Fibroblast of mammary gland (primary cell): ENCODE measurements at regions not wholly inside any gene's neighbourhood (a gene's known extent, or its start where the extent isn't known, plus 50 kb on each side); places are given as distances from the start of the nearest gene placed in this dataset.

Source experiments
- DNase-seq: peaks from one replicate; pipeline ENCODE4 v3.0.0-alpha.2; 2010; ENCODE audit warnings: low read depth
- H3K4me3 ChIP-seq: 2 replicates; pipeline ENCODE4 v1.5.1; 2011; ENCODE audit warnings: low read depth, mild to moderate bottlenecking, low read length, moderate library complexity; ENCODE audit not compliant: control insufficient read depth
- CTCF ChIP-seq: conservative IDR thresholded peaks from 2 replicates; pipeline ENCODE4 v1.5.1; 2011; ENCODE audit warnings: low read depth, low read length, inconsistent platforms; ENCODE audit not compliant: control insufficient read depth, insufficient read depth

GRCh38 chr1:105684714-105685113 is 1371.8 kb upstream of the PRMT6 start:
- no peak overlapping the region for H3K4me3 ChIP-seq
- no peak for DNase-seq
- TF ChIP-seq CTCF, result no peak

- no peak for TF ChIP-seq CTCF
- DNase-seq, result no peak
- no peak overlapping the region for H3K4me3 ChIP-seq
Observed at GRCh38 chr1:105686026-105686425, 1370.4 kb upstream of the PRMT6 start.

GRCh38 chr1:105686874-105687690 is 1369.4 kb upstream of the PRMT6 start:
- no peak for TF ChIP-seq CTCF
- DNase-seq, result no peak
- no peak overlapping the region for H3K4me3 ChIP-seq

- no peak for TF ChIP-seq CTCF
- H3K4me3 ChIP-seq, result no peak overlapping the region
- DNase-seq, result no peak
Observed at GRCh38 chr1:105700723-105701122, 1355.8 kb upstream of the PRMT6 start.

GRCh38 chr1:105724286-105724685 is 1332.2 kb upstream of the PRMT6 start:
- TF ChIP-seq CTCF, result no peak
- no peak for DNase-seq
- H3K4me3 ChIP-seq, result no peak overlapping the region

- no peak for TF ChIP-seq CTCF
- no peak overlapping the region for H3K4me3 ChIP-seq
- no peak for DNase-seq
Observed at GRCh38 chr1:105730701-105731100, 1325.8 kb upstream of the PRMT6 start.

- no peak overlapping the region for H3K4me3 ChIP-seq
- TF ChIP-seq CTCF, result no peak
- DNase-seq, result no peak
Observed at GRCh38 chr1:105736349-105736748, 1320.1 kb upstream of the PRMT6 start.
